ENCODE measurements at regions not wholly inside any gene's neighbourhood (a gene's known extent, or its start where the extent isn't known, plus 50 kb on each side); places are given as distances from the start of the nearest gene placed in this dataset.

DNA sequence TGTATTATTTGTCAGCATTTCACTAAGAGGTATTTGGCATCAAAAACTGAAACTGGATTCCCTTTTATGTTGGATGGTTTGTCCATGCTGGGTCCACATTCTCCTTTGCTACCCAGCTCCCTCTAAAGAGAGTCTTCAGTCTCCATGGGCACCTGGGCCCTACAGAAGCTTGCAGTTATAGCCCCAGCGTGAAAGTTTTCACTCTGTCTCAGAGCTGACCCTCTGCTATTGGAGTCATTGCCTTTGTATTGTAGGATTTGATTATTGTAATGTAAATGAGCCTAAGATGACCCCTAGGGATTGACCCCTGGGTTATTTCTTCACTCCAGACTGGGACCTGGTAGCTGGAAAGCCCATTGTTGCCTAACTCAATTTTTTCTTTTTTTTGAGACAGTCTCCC lies 1026.5 kb upstream of the EEF2KMT start:
- no peaks in the 10 kb centered on the region for H3K36me3 ChIP-seq
- H3K4me1 ChIP-seq: no peaks in the 10 kb centered on the region
- no peak for ATAC-seq (ENCODE audit: low FRiP score in 2 of 2)
- WGBS, 2 donors: 53 to 59% methylated on average over 1 of the region's 1 CpG
- no peaks in the 10 kb centered on the region for H3K27me3 ChIP-seq
- TF ChIP-seq EP300 (IDR thresholded peaks at IDR 0.05) (no peak), POLR2A (IDR thresholded peaks at IDR 0.05) (no peak)
- TF ChIP-seq, protein P1, sequence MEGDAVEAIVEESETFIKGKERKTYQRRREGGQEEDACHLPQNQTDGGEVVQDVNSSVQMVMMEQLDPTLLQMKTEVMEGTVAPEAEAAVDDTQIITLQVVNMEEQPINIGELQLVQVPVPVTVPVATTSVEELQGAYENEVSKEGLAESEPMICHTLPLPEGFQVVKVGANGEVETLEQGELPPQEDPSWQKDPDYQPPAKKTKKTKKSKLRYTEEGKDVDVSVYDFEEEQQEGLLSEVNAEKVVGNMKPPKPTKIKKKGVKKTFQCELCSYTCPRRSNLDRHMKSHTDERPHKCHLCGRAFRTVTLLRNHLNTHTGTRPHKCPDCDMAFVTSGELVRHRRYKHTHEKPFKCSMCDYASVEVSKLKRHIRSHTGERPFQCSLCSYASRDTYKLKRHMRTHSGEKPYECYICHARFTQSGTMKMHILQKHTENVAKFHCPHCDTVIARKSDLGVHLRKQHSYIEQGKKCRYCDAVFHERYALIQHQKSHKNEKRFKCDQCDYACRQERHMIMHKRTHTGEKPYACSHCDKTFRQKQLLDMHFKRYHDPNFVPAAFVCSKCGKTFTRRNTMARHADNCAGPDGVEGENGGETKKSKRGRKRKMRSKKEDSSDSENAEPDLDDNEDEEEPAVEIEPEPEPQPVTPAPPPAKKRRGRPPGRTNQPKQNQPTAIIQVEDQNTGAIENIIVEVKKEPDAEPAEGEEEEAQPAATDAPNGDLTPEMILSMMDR (IDR thresholded peaks at IDR 0.05): no peak
- no peak overlapping the region for H3K27ac ChIP-seq
- DNase-seq: no peak
- no peaks in the 10 kb centered on the region for H3K9me3 ChIP-seq
- H3K4me3 ChIP-seq: no peak overlapping the region

DNA sequence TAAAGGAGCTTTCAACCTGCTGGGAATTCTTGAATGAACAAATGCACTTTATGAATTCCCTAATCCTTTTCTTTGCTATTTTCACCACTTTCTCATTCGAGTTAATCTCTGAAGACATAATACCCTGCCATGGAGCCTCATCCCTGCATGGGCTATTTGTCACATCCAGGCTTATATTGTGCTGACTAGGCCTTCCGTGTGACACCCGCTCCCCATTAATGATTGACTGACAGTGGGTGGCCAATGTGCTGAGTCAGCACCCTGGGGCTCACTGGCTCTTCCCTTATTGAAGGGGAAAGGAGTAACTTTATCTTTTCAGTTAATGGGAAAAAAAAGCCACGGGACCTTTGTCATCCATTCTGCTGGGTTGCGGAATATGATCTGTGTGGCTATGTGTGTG lies 1024.8 kb upstream of the EEF2KMT start:
- 44 to 68% methylated on average over 5 of the region's 5 CpGs for WGBS, 2 donors

DNA sequence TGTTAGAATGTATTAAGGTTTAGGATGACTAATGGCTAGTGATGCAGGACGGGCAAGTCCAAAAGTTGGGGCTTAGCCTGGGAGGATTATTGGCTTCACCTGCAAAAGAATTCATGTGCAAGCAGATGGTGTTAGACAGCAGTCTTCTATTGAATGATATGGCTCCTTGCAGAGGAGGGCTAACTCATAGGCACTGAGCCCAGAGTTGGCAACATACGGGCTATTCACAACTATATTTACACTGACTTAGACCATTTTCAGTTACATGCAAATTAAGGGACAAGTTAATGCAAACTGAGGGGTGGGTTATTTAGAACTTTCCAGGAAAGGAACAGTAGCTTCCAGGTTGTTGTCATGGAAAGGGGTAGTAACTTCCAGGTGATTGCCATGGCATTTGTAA lies 1017.1 kb upstream of the EEF2KMT start:
- no peaks in the 10 kb centered on the region for H3K9me3 ChIP-seq
- WGBS, 2 donors: 79 to 80% methylated on average over 2 of the region's 2 CpGs
- no peak overlapping the region for H3K4me3 ChIP-seq

More for the DNA sequence above, 1024.8 kb upstream of the EEF2KMT start:
- DNase-seq (no peak), ATAC-seq (ENCODE audit: low FRiP score in 2 of 2) (no peak)
- Histone ChIP-seq H3K4me3 (no peak overlapping the region), H3K4me1 (no peaks in the 10 kb centered on the region), H3K27me3 (no peaks in the 10 kb centered on the region), H3K36me3 (no peaks in the 10 kb centered on the region), H3K9me3 (no peaks in the 10 kb centered on the region), H3K27ac (no peak overlapping the region)
- TF ChIP-seq EP300 (IDR thresholded peaks at IDR 0.05) (no peak), POLR2A (IDR thresholded peaks at IDR 0.05) (no peak), POLR2AphosphoS5 (IDR thresholded peaks at IDR 0.05) (no peak)
- TF ChIP-seq, protein P1 (IDR thresholded peaks at IDR 0.05): no peak

DNA sequence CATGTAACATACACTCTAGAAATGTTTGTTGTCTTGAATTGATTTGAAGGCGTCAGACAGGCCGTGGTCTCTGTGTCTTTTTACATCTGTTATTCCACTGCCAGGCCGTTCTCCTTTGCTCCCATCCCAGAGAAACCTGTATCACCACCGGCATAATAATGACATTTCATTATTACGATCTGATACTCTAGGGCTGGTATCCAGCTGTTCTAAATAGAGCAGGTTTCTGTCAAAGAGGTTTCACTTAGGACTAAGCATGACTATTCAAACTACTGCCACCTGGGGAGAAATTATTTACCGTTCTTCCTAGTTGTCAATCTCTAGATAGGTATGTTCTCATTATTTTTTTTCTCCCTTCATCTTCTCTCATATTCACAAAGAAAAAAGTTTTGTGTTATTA lies 1016.2 kb upstream of the EEF2KMT start:
- 67 to 78% methylated on average over 6 of the region's 6 CpGs for WGBS, 2 donors
- TF ChIP-seq POLR2A (IDR thresholded peaks at IDR 0.05) (no peak), EP300 (IDR thresholded peaks at IDR 0.05) (no peak), POLR2AphosphoS5 (IDR thresholded peaks at IDR 0.05) (no peak)
- TF ChIP-seq, protein P1 (IDR thresholded peaks at IDR 0.05): no peak
- no peak for ATAC-seq (ENCODE audit: low FRiP score in 2 of 2)
- H3K4me3 ChIP-seq: no peak overlapping the region
- no peaks in the 10 kb centered on the region for H3K4me1 ChIP-seq
- no peaks in the 10 kb centered on the region for H3K36me3 ChIP-seq
- no peaks in the 10 kb centered on the region for H3K9me3 ChIP-seq
- H3K27ac ChIP-seq: no peak overlapping the region
- no peaks in the 10 kb centered on the region for H3K27me3 ChIP-seq
- no peak for DNase-seq

More for the DNA sequence above, 1017.1 kb upstream of the EEF2KMT start:
- Histone ChIP-seq H3K36me3 (no peaks in the 10 kb centered on the region), H3K27me3 (no peaks in the 10 kb centered on the region), H3K4me1 (no peaks in the 10 kb centered on the region), H3K27ac (no peak overlapping the region)
- no peak for ATAC-seq (ENCODE audit: low FRiP score in 2 of 2)
- TF ChIP-seq POLR2A (IDR thresholded peaks at IDR 0.05): no peak
- TF ChIP-seq, protein P1 (IDR thresholded peaks at IDR 0.05): no peak
- TF ChIP-seq EP300 (IDR thresholded peaks at IDR 0.05): no peak
- TF ChIP-seq POLR2AphosphoS5 (IDR thresholded peaks at IDR 0.05): no peak
- no peak for DNase-seq

DNA sequence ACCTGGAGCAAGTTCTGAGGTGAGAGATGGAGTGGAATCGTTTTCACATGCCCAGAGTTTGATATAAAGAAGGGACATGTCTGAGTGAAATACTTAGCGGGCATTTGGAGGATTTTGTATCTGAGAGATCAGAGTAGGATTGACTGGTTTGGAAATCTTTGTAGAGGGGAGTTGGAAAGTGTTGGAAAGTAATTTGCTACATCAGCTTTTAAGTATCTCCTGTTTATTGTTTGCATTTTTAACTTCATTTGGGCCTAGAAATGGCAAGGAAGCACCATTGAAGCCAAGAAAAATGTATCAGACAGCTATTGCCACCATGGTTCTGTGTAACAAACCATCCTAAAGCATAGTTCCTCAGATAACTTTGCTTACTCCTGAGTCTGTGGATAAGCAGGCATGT lies 1015.1 kb upstream of the EEF2KMT start:
- Histone ChIP-seq H3K4me1 (no peaks in the 10 kb centered on the region), H3K36me3 (no peaks in the 10 kb centered on the region), H3K27me3 (no peaks in the 10 kb centered on the region), H3K9me3 (no peaks in the 10 kb centered on the region), H3K27ac (no peak overlapping the region), H3K4me3 (no peak overlapping the region)
- WGBS, 2 donors: 62 to 72% methylated on average over 2 of the region's 2 CpGs
- no peak for DNase-seq
- no peak for ATAC-seq (ENCODE audit: low FRiP score in 2 of 2)
- TF ChIP-seq POLR2AphosphoS5 (IDR thresholded peaks at IDR 0.05): no peak
- TF ChIP-seq POLR2A (IDR thresholded peaks at IDR 0.05): no peak
- TF ChIP-seq EP300 (IDR thresholded peaks at IDR 0.05): no peak
- TF ChIP-seq, protein P1 (IDR thresholded peaks at IDR 0.05): no peak
